ENCODE measurements at regions not wholly inside any gene's neighbourhood (a gene's known extent, or its start where the extent isn't known, plus 50 kb on each side); places are given as distances from the start of the nearest gene placed in this dataset.
A peak's percentile ranks its signal among the peaks of the same experiment; 100 is the strongest.
"Not testable (repeated sequence)": the region's sequence is repeated elsewhere in the genome, so short reads cannot be mapped to it uniquely, and the experiment has no call there.

DNA sequence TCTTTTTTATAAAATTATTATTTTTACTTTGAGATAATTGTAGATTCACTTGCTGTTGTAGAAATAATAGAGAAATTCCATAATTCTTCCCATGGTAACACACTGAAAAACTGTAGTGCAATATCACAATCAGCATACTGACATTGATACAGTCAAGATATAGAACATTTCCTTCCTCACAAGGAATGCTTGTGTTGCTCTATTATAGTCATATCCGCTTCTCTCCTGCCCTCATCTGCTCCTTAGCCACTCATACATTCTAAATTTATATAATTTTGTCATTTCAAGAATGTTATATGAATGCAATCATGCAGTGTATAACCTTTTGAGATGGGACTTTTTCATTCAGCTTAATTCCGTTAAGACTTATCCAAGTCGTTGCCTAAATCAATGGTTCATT is 320.2 kb downstream of the BARHL2 start:
- DNase-seq: no peak

DNA sequence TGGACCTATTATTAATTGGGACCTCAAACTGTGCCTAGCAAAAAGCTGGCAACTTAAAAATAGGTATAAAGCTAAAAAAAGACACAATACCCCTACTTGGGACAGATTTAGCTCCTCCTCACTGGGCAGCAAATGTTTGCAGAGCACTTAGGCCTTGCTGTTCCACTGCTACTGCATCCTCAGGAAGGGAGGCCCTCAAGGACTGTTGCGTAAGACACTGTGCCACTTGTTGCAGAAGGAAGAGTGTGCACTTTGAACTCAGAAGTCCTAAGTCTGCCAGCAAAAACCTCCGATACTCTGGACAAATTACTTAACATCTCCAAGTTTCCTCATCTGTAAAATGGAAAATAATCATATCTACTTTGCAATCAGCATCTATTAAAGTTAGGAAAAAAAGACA is 322.9 kb downstream of the BARHL2 start:
- DNase-seq: no peak

DNA sequence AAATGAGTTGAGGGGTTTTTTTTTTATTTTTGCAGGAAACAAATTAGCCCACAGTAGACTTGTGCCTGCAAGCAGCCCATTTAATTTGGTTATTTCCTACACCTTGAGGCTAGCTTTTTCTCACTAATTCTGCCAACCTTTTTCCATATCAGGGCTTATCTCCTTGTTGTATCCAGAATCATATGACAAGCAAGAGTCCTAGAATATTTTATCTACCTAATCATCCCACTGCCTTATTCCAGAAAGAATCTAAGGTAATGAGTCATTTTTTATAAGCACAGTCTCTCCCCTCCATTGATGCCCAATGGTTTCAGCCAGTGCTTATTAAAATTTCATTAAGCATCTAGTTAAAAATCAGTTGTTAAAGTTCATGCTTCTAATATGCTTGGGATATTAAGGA is 324.1 kb downstream of the BARHL2 start:
- peak; percentile 66 for DNase-seq

DNA sequence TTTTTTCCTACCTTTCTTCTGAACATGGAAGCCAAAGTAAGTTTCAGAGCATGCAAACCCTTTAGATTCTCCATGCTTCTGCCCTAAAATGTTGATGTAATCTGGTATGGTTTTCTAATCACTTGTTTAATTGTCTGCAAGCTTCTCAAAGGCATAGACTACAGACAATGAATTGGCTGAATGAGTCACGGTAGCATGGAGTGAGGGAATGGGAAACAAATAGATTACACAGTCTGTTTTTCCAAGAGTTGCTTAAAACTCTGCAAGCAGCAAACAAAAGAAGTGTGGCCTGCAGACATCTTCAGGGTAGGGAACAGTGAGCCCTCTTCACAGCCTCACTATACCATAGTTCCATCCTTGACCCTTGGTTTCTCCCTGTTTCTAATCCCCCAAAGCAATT is 326.0 kb downstream of the BARHL2 start:
- no peak for DNase-seq

DNA sequence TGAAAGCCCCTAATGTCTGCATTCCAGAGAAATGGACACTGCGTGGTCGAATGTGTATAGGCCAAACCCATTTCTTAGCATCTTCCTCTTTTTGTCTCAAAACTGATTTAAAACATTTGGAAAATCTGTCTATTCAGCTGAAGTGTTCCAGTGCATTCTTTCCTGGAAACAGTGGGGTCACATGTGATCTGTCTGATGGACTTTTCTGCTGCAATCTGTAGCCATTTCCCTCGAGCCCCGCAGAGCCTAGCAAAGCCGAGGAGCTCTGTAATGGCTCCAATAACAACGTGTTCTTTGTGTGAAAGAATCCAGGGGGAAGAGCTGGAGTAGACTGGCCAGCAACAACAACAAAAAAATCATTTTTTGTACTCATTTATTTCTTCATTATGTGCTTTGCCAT is 329.3 kb downstream of the BARHL2 start:
- no peak for DNase-seq

DNA sequence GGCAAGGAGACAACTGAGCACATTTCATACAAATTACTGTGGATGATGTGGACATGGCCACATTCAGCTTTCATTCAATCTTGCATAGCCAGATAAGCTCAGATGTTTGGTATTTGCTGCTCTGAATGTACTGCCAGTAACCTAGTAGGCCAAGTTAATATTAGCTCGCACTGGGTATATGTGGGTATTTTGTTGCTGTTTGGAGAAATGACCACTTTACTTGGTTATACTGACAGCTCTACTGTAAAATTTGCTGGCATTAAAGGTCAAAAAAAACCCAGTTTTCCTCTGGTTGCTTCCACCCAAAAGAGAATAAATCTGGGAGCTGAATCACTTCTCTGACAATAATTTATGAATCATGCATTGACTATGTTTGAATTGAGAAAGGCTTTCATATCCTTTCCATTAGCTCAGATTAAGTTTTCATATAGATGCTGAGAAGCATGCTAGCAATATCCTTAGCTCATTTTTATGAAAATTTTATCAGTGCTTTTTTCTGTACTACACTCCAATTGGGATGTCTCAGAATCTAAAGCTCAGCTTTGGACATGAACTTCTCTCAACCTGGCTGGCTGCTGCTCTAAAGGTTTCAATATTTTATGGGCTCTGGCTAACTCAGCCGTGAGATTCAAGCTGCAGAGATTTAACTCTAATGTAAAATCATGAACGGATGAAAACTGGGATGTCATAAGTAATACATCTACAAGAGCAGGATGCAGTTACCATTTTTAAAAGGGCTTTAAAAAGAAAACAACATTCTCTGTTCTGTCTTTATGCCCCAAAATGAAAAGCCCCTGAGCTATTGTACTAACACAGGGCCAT is 330.0 kb downstream of the BARHL2 start:
- peak; percentile 71 for DNase-seq

DNA sequence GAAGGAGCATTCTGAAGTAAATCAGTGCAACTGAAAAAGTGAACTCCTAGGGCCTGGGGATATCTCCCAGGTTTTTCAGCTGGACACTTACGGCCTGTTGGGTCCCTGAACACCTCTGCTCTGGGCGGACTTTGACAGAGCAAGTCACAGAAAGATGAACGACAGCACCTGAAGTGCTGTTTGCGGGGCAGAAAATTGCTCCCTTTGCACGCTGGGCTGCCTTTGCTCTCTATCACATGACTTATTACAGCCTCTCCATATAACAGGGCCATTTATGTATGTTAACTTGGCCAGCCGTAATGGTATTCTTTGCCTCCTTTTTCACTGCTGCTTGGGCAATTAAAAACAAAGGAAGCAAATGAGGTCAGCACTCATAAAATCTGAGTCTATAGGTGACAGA is 332.9 kb downstream of the BARHL2 start:
- no peak for DNase-seq

DNA sequence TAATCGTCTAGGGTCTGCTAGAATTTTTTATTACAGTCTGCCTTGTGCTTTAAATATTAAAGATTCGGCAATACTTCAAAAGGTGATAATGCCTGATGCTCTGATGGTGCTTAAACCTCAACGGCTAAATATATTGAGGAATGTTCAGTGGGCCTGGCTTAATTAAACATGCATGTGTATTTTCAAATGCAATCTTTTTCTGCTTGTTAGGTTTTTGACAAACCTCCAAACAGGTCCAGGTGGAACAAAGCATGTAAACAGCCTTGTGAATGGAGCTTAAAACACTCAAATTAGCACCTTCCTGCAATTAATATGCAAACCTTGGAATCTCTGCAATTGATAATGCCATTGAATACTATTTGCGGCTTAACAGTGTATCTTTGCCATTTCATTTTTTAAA is 334.9 kb downstream of the BARHL2 start:
- DNase-seq: no peak

DNA sequence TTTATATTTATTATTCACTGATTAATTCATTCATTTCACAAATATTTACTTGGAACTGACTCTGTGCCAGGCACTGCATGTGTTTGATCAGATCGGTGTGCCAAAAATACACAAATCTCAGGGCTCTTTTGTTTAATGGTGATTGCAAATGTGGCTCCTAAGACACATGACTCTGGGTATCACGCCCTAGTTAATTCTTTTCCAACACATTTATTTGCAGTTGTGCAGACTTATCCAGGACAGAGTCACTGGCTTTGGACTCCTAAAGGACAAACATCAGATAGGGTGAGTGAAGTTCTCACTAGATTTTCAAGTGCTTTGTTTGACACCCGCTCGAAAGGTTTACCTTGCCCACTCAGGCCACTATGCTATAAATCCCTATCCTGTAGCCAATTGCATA is 335.5 kb downstream of the BARHL2 start:
- DNase-seq: no peak

DNA sequence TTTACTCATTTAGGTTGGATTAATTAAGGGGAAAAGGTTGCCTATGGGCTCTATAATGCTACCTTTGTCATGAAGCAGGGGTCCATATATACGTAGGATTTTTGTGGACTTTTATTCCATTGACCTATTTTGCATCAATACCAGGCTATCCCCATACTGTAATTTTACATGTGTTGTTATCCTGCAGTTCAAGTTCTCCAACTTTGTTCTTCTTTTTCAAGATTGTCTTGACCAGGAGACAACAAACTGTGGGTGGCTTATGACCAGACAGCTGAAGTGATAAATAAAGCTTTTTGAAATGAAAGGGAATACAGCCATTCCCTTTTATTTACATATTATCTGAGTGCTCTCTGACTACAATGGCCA is 345.7 kb downstream of the BARHL2 start:
- no peak for DNase-seq

DNA sequence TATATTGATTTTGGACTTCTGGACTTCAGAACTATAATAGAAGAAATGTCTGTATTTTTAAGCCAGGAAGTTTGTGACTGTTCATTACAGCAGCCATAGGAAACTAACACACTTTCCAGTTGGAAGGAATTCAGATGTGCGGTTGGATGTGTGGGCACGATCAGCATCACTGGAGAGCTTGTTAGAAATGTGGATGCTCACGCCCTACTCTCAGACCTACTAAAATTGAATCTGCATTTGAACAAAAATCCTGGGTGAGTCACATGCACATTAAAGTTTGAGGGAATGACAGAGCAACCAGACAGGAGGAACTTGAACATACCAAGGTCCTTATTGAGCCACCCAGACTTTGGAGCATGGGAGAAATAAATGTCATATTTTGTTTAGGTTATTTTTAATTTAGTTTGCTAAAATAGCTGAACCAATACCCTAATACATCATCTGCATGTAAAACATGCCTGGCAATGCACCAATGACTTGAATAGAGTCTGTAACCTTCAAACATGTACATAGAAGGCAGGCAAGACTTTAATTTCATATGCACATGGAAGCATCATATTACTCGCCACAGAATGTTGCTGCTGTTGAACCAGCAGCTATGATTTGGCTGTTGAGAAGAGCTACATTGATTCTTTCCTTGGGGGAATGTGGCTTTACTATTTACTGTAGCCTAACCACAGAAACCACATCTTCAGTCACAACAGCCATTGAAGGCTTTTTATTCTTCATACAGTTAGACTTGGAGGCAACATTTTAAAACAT is 346.2 kb downstream of the BARHL2 start:
- no peak for DNase-seq

DNA sequence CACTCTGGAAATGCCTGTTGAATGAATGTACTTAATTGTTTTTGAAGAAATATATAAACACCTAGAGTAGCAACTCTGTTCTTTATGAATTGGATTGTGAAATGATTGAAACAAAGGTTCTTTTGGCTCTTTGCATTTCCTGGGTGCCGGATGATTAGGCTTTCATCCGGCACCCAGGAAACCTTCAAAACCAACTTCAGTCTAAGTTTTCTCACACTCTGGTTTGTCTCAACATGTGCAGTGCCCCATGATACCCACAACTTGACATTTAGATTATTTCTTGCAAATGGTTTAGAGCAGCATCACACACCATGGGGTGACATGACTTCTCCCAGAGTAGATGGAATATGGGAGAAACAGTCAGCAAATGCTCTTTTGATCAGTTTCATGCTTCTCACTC is 354.9 kb downstream of the BARHL2 start:
- DNase-seq: no peak

DNA sequence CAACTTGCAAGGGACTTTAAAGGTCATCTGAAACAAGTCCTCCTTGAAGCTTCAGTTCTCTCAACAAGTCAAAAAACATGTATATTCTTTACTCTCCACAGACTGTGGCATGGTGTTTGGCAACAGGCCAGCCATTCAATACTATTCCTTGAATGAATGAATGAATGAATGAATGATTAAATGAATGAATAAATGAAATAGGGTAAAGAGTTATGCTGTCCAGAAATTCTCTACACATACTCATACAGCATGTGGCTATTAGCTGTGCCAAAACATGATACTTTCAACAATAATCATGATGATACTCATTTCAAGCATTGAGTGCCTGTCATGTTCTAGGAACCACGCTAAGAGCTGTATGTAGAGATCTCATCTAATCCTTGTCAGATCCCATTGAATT is 356.1 kb downstream of the BARHL2 start:
- no peak for DNase-seq

DNA sequence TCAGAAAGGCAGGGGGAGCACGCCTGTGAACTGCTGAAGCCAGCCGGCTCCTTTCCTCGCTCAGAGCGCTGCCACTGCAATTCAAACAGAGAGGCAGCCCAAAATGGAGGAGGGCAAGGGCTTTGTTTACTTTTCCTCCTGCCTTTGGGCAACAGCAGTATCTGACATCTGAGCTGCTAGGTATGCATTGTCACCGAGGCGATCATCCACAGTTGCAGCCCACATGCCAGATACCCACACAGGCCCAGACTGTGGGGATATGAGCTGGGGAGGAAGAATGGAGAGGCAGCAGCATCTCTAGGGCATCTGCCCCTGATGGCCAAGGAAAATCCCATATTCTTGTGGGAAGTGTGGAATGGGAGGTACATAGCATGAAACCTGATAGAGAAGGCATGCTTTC is 357.1 kb downstream of the BARHL2 start:
- DNase-seq: no peak

DNA sequence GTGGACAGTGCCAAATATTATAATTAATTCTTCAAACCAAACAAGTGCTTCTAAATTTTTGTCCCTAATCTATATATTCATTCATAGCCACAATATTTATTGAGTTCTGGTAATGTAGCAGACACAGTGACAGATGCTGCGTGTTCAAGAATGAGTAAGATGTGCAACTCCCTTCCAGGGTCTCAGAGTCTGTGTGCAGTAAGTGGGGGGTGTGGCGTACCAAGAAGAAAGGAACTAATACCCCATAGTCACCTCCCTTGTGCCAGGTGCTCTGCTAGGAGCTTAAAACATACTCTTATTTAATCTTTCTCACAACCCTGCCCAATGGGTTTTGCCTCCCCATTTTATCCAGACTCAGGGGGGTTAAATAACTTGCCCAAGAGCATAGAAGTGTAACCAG is 358.7 kb downstream of the BARHL2 start:
- DNase-seq: no peak

DNA sequence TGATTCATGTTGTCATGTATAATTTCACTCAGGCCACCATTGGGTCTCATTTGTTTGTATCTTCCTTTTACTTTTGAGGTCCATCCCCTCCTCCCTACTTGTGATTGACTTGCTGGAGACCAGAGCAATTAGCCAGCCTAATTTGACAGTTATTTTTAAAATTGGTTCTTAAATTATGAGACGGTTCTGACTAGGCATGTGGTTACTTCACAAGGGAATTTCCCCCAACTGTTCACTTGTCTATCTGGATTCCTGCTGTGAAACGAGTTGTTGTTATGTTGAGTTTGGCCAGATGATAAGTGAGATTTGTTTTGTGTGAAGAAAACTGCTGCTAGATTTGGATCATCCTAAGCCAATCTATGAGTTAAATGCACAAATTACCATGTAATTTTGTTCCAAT is 359.1 kb downstream of the BARHL2 start:
- no peak for DNase-seq

DNA sequence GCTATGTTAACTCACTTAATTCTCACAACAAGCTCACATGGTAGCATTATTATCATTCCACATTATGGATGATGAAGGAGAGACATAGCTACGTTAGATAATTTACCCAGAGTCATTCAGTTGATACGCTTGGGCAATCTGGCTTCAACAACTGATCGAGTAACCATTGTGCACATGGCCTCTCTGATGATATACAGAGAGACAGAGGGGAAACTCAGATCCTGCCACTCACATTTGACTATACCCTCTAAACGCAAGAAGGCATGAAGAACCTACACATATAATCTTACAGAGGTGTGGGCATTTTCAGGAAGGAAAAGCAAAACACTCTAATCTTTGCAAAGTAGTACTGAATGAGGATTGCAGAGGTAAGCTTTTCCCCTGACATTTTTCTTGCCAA is 360.1 kb downstream of the BARHL2 start:
- no peak for DNase-seq

DNA sequence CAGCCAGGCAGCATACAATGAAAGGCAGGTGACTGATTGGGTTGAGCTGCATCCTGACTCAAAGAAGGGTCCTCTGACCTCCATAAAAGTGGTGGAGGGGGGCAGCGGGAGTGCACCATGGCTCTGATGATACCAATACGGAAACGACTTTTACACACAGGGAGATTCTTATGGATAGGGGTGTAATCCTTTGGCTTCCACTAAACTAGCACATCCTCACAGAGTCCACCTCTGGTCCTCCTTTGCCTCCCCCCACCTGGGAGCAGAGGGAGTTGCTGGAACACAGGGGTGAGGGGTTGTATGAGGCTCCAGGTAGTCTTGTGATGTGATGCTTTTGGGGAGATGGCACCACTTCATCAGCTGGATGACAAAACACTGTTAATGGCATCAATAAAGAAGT is 361.0 kb downstream of the BARHL2 start:
- no peak for DNase-seq

DNA sequence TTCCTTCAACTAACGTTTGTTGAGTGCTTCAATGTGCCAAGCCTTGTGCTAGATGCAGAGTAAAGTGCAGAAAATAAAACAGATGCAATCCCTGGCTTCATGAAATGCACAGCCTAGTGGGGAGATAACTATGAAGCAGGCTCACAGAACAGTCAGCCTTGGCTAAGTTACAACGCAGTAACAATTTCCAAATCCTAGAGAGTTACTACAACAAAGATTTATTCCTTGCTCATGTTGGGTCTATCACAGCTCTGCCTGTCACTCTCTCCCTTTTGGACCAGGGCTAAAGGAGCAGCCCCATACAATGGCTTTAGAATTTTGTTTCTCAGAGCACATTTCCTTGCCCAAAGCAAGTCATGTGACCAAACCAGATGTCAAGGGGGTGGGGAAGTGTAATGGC is 359.8 kb downstream of the ZNF326 start:
- DNase-seq: no peak

DNA sequence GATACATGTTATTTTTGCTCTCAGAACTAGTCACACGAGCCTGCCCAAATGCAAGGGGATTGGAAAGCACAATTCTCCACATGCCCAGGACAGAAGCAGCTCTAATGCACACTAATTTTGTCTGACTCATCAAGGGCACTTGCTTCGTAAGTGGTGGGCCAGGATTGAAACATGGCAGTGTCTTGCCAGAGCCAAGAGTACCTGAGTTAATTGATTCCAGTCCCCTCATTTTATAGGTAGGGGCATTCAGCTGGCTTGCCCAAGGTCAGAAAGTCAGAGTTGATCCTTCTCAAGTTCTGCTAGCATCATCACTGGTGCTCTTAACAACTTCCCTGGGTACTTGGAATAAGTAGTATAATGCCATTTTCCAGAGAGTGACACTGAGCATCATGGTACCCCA is 356.1 kb downstream of the ZNF326 start:
- DNase-seq: no peak

DNA sequence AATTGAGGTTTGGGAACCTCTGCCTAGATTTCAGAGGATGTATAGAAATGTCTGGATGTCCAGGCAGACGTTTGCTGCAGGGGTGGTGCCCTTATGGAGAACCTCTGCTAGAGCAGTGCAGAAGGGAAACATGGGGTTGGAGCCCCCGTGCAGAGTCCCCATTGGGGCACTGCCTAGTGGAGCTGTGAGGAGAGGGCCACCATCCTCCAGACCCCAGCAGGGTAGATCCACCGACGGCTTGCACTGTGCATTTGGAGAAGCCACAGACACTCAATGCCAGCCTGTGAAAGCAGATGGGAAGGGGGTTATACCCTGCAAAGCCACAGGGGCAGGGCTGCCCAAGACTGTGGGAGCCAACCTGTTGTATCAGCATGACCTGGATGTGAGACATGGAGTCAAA is 354.6 kb downstream of the ZNF326 start:
- DNase-seq: no peak

DNA sequence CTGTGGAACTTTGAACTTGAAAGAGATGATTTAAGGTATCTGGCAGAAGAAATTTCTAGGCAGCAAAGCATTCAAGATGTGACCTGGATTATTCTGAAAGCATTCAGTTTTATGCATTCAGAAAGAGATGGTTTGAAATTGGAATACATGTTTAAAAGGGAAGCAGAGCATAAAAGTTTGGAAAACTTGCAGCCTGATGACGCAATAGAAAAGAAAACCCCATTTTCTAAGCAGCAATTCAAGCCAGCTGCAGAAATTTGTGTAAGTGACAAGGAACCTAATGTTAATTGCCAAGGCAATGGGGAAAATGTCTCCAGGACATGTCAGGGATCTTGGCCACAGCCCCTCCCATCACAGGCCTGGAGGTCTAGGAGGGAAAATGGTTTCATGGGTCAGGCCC is 354.0 kb downstream of the ZNF326 start:
- no peak for DNase-seq

DNA sequence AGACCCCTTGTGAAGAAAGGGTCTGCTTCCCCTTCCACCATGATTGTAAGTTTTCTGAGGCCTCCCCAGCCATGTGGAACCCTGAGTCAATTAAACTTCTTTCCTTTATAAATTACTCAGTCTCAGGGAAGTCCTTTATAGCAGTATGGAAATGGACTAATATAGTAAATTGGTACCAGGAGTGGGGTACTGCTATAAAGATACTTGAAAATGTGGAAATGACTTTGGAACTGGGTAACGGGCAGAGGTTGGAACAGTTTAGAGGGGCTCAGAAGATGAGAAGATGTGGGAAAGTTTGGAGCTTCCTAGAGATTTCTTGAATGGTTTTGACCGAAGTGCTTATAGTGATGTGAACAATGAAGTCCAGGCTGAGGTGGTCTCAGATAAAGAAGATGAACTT is 353.5 kb downstream of the ZNF326 start:
- DNase-seq: not testable (repeated sequence)

DNA sequence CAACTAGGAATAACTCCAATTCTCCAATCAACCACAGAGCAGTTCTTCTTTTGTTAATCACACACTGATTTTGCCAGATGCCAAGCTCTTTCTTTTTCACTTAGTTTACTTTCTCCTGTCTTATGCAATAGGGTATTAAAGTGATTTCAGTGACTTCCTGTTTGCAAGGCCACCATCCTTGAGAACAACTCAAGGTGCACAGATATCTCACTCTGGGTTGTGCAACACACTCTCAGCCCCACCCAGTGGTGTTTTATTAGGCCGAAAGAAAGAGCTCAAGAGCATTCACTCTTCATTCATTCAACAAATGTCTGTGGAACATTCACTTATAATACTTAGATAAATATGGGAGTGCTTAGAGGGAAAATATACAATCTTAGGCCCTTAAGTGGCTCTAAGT is 352.5 kb downstream of the ZNF326 start:
- no peak for DNase-seq

DNA sequence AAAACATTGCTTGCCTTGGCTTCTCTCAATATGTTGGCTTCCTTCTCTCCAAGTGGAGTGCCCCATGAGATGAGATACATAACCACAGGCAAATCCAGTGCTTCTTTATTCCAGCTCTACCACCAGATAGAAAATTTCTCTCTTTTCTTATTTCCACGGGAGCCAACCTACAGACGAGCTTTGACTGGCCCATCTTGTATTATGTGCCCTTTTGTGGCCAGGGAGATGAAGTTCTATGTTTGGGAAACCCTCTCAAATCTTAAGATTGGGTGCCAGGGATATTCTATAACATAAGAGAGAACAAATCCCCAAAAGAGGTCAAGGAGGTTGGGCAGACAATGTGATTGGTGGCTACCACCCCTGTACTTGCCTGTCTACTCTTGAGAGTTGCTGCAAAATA is 351.8 kb downstream of the ZNF326 start:
- DNase-seq: no peak

Measured in NCI-H226 (cell line).